IMR-90 (cell line): ENCODE measurements at regions not wholly inside any gene's neighbourhood (a gene's known extent, or its start where the extent isn't known, plus 50 kb on each side); places are given as distances from the start of the nearest gene placed in this dataset.

Experiments
- ATAC-seq: fragments of 200-7000 bp; cut with Tn5 transposase; 2 replicates; pipeline ENCODE4 v1.9.1; 2020; ENCODE audit warnings: low read depth, mild to moderate bottlenecking, moderate library complexity
- BruUV-seq: library from RNA; stranded (reverse); fragments of 400-500 nt; replicated peaks from 2 replicates; lab custom pipeline; 2021; lab: Mats Ljungman, UMichigan
- CTCF ChIA-PET: fragments of 300-600 bp; formaldehyde crosslinking; extraction: SDS; loops from one replicate; lab custom pipeline; 2021; ENCODE audit warnings: antibody characterized with exemption; lab: Yijun Ruan, JAX
- POLR2A ChIA-PET: fragments of 300-600 bp; sonication (Branson Sonifier 250); formaldehyde crosslinking; loops from one replicate; lab custom pipeline; 2022; ENCODE audit warnings: antibody characterized with exemption; ENCODE audit not compliant: unreplicated experiment; lab: Charles Lee
- DNase-seq: peaks from one replicate; pipeline ENCODE4 v3.0.0; 2013
- H2AFZ ChIP-seq: replicated peaks from 2 replicates; pipeline ENCODE3; 2013; ENCODE audit warnings: low read length, mild to moderate bottlenecking; ENCODE audit not compliant: poor library complexity
- H2AK5ac ChIP-seq: 2 replicates; pipeline ENCODE4 v1.6.1; 2013; ENCODE audit warnings: low read depth, low read length, inconsistent platforms
- H2AK9ac ChIP-seq: replicated peaks from 2 replicates; pipeline ENCODE3; 2013; ENCODE audit warnings: mild to moderate bottlenecking, low read depth, low read length, moderate library complexity; ENCODE audit not compliant: poor library complexity
- H2BK120ac ChIP-seq: 2 replicates; pipeline ENCODE4 v1.6.1; 2013; ENCODE audit warnings: low read depth, low read length, inconsistent platforms
- H2BK15ac ChIP-seq: 3 replicates; pipeline ENCODE4 v1.6.1; 2013; ENCODE audit warnings: low read depth, low read length, inconsistent platforms
- H2BK20ac ChIP-seq: 2 replicates; pipeline ENCODE4 v1.6.1; 2013; ENCODE audit warnings: low read depth, mild to moderate bottlenecking, inconsistent platforms, low read length, moderate library complexity
- H2BK5ac ChIP-seq: 2 replicates; pipeline ENCODE4 v1.6.1; 2013; ENCODE audit warnings: mild to moderate bottlenecking, low read depth, low read length, inconsistent platforms; ENCODE audit not compliant: poor library complexity, severe bottlenecking
- H3K14ac ChIP-seq: replicated peaks from 2 replicates; pipeline ENCODE4 v1.6.1; 2013; ENCODE audit warnings: low read depth, low read length, inconsistent platforms
- H3K18ac ChIP-seq: 2 replicates; pipeline ENCODE4 v1.6.1; 2013; ENCODE audit warnings: low read depth, low read length, control low read depth
- H3K23ac ChIP-seq: 2 replicates; pipeline ENCODE4 v1.6.1; 2013; ENCODE audit warnings: low read depth, low read length, inconsistent platforms
- H3K27ac ChIP-seq: 2 replicates; pipeline ENCODE4 v1.5.1; 2013; ENCODE audit warnings: mild to moderate bottlenecking, control low read depth, low read length; ENCODE audit not compliant: insufficient read depth
- H3K27me3 ChIP-seq: 2 replicates; pipeline ENCODE4 v1.6.1; 2013; ENCODE audit warnings: low read length; ENCODE audit not compliant: control insufficient read depth, insufficient read depth
- H3K36me3 ChIP-seq: 2 replicates; pipeline ENCODE4 v1.6.1; 2013; ENCODE audit warnings: low read length, mixed read lengths; ENCODE audit not compliant: control insufficient read depth, insufficient read depth
- H3K4ac ChIP-seq: 2 replicates; pipeline ENCODE4 v1.6.1; 2013; ENCODE audit warnings: low read depth, low read length, inconsistent platforms
- H3K4me1 ChIP-seq: 2 replicates; pipeline ENCODE4 v1.6.1; 2013; ENCODE audit warnings: low read length, mixed read lengths; ENCODE audit not compliant: control insufficient read depth, insufficient read depth
- H3K4me2 ChIP-seq: 2 replicates; pipeline ENCODE4 v1.6.1; 2013; ENCODE audit warnings: low read depth, mild to moderate bottlenecking, control low read depth, low read length, moderate library complexity
- H3K4me3 ChIP-seq: 2 replicates; pipeline ENCODE4 v1.5.1; 2013; ENCODE audit warnings: low read depth, mild to moderate bottlenecking, control low read depth, low read length, moderate library complexity; ENCODE audit not compliant: insufficient read depth
- H3K56ac ChIP-seq: 2 replicates; pipeline ENCODE4 v1.6.1; 2013; ENCODE audit warnings: low read length, inconsistent platforms; ENCODE audit not compliant: insufficient read depth; ENCODE audit errors: extremely low read depth
- H3K79me1 ChIP-seq, 2 experiments: 2 replicates each; pipeline ENCODE4 v1.6.1; 2013; ENCODE audit warnings: low read length in 2 of 2, inconsistent platforms in 1 of 2, low read depth in 1 of 2
- H3K9ac ChIP-seq: 2 replicates; pipeline ENCODE4 v1.6.1; 2013; ENCODE audit warnings: low read depth, low read length, control low read depth
- H3K9me1 ChIP-seq: 2 replicates; pipeline ENCODE4 v1.6.1; 2013; ENCODE audit warnings: low read length, inconsistent platforms; ENCODE audit not compliant: insufficient read depth
- H3K9me3 ChIP-seq: 2 replicates; pipeline ENCODE4 v1.6.1; 2013; ENCODE audit warnings: low read length; ENCODE audit not compliant: control insufficient read depth, insufficient read depth
- H4K20me1 ChIP-seq: 2 replicates; pipeline ENCODE4 v1.6.1; 2013; ENCODE audit warnings: low read length, inconsistent platforms; ENCODE audit not compliant: insufficient read depth
- H4K5ac ChIP-seq: 2 replicates; pipeline ENCODE4 v1.6.1; 2013; ENCODE audit warnings: mild to moderate bottlenecking, low read depth, low read length, control low read depth
- H4K8ac ChIP-seq, 2 experiments: 2 replicates each; pipeline ENCODE4 v1.6.1; 2013; ENCODE audit warnings: low read depth in 2 of 2, low read length in 2 of 2, control low read depth in 1 of 2, inconsistent platforms in 1 of 2
- H4K91ac ChIP-seq: 2 replicates; pipeline ENCODE4 v1.6.1; 2013; ENCODE audit warnings: low read depth, low read length, inconsistent platforms; ENCODE audit not compliant: insufficient read depth
- BHLHE40 ChIP-seq: fragments of 150-350 bp; IDR thresholded peaks from 2 replicates; pipeline ENCODE4 v1.6.1; 2016; ENCODE audit warnings: mild to moderate bottlenecking, low read depth, low read length
- FOS ChIP-seq: fragments of 150-350 bp; IDR thresholded peaks from 2 replicates; pipeline ENCODE4 v1.6.1; 2016; ENCODE audit warnings: low read depth, low read length
- MAZ ChIP-seq: IDR thresholded peaks from 2 replicates; pipeline ENCODE4 v1.6.1; 2012; ENCODE audit warnings: low read depth, mild to moderate bottlenecking, low read length, improper control_type of control experiment, moderate library complexity, borderline replicate concordance
- RAD21 ChIP-seq: IDR thresholded peaks from 2 replicates; pipeline ENCODE4 v1.6.1; 2012; ENCODE audit warnings: low read length, improper control_type of control experiment
- RCOR1 ChIP-seq: IDR thresholded peaks from 2 replicates; pipeline ENCODE4 v1.6.1; 2012; ENCODE audit warnings: mild to moderate bottlenecking, low read length, improper control_type of control experiment; ENCODE audit not compliant: insufficient replicate concordance
- RFX5 ChIP-seq: IDR thresholded peaks from 2 replicates; pipeline ENCODE4 v1.8.0; 2012; ENCODE audit warnings: low read depth, mild to moderate bottlenecking, low read length, moderate library complexity
- WGBS, 2 experiments: methylation state at CpG; one replicate each; pipeline versions ENCODE4 v1.1.5 to v1.1.7; 2013; ENCODE audit warnings: missing lambda C conversion rate in 2 of 2; ENCODE audit not compliant: insufficient read length in 1 of 2; ENCODE audit errors: extremely low coverage in 2 of 2; 5-methylcytosine and 5-hydroxymethylcytosine counted together
- dilution Hi-C: fragments of 300-500 bp; cut with HindIII; formaldehyde crosslinking; loops from one replicate; pipeline ENCODE4 v1.14.3; 2018; ENCODE audit warnings: low sequenced_read_pairs; ENCODE audit not compliant: unreplicated experiment
- in situ Hi-C: fragments of 300-500 bp; cut with MboI; formaldehyde crosslinking; loops from 3 replicates; pipeline ENCODE4 v1.14.3; 2019; ENCODE audit warnings: low sequenced_read_pairs, inconsistent platforms, mixed read lengths
- intact Hi-C: fragments of 100-400 bp; cut with micrococcal nuclease; formaldehyde crosslinking; loops from 2 replicates; pipeline ENCODE4 v1.10.0; 2022
- TF ChIP-seq, protein P1 (sequence below): fragments of 150-350 bp; IDR thresholded peaks from 2 replicates; pipeline ENCODE4 v1.6.1; 2016; ENCODE audit warnings: low read depth, mild to moderate bottlenecking, low read length, moderate library complexity, borderline replicate concordance
- TF ChIP-seq, protein P2 (sequence below): fragments of 150-350 bp; IDR thresholded peaks from 2 replicates; pipeline ENCODE4 v1.6.1; 2017; ENCODE audit warnings: mild to moderate bottlenecking, antibody characterized with exemption, low read length, low read depth

DNA sequence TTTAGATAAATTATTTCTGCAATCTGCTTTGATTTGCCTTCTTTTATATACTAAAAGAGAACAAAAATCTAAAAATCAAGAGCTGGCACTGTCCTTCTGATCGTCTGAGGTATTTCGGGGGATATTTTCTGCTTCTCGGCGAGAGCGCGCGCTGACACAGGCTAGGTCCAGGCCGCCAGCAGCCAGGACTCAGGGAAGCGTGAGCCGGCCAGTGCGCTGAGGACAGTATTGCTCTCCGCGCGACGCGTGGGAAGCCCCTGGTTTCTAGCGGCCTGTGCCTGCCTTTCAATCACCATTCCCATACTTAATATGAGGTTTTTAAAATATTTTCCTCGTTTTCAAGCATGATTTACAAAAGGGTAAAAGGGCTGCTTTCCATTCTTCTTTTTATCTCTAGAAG lies 307.3 kb upstream of the IRX1 start:
- no peak overlapping the region for H2BK5ac ChIP-seq
- H3K4me3 ChIP-seq, result no peak overlapping the region
- no peak overlapping the region for H2BK15ac ChIP-seq
- TF ChIP-seq, protein P1, sequence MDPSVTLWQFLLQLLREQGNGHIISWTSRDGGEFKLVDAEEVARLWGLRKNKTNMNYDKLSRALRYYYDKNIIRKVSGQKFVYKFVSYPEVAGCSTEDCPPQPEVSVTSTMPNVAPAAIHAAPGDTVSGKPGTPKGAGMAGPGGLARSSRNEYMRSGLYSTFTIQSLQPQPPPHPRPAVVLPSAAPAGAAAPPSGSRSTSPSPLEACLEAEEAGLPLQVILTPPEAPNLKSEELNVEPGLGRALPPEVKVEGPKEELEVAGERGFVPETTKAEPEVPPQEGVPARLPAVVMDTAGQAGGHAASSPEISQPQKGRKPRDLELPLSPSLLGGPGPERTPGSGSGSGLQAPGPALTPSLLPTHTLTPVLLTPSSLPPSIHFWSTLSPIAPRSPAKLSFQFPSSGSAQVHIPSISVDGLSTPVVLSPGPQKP, result no peak
- TF ChIP-seq MAZ, result no peak
- TF ChIP-seq, protein P2, sequence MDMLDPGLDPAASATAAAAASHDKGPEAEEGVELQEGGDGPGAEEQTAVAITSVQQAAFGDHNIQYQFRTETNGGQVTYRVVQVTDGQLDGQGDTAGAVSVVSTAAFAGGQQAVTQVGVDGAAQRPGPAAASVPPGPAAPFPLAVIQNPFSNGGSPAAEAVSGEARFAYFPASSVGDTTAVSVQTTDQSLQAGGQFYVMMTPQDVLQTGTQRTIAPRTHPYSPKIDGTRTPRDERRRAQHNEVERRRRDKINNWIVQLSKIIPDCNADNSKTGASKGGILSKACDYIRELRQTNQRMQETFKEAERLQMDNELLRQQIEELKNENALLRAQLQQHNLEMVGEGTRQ, result no peak
- TF ChIP-seq FOS, result no peak
- TF ChIP-seq RCOR1, result no peak
- TF ChIP-seq RFX5, result no peak
- no peak for TF ChIP-seq BHLHE40
- no peak for TF ChIP-seq RAD21
- H3K4ac ChIP-seq, result no peak overlapping the region
- no peak overlapping the region for H3K4me2 ChIP-seq
- in situ Hi-C loops (no loop called here), intact Hi-C loops (no loop called here), dilution Hi-C loops (no loop called here)
- H2AFZ ChIP-seq, result no peak overlapping the region
- no peak overlapping the region for H3K27ac ChIP-seq
- no peak overlapping the region for H2AK5ac ChIP-seq
- ATAC-seq (no peak), DNase-seq (no peak)
- no peaks in the 10 kb centered on the region for H3K9me1 ChIP-seq
- no peaks in the 10 kb centered on the region for H4K20me1 ChIP-seq
- H2BK120ac ChIP-seq, result no peak overlapping the region
- H3K14ac ChIP-seq, result no peak overlapping the region
- no peaks in the 10 kb centered on the region for H3K27me3 ChIP-seq
- H2AK9ac ChIP-seq, result no peak overlapping the region
- no TSS peak for BruUV-seq
- no peak overlapping the region for H3K23ac ChIP-seq
- H4K5ac ChIP-seq, result no peak overlapping the region
- H2BK20ac ChIP-seq, result no peak overlapping the region
- no peak overlapping the region for H4K91ac ChIP-seq
- H3K56ac ChIP-seq, result no peak overlapping the region
- ChIA-PET CTCF (no interaction called here), POLR2A (no interaction called here)
- no peaks in the 10 kb centered on the region for H3K4me1 ChIP-seq
- no peaks in the 10 kb centered on the region for H3K79me1 ChIP-seq
- WGBS, 2 experiments, result no CpG with 5 or more reads among the region's 18 CpGs
- H3K9ac ChIP-seq, result no peak overlapping the region
- H4K8ac ChIP-seq, result no peak overlapping the region
- no peaks in the 10 kb centered on the region for H3K36me3 ChIP-seq
- no peak overlapping the region for H3K18ac ChIP-seq
- peaks cover 29% of the 10 kb centered on the region for H3K9me3 ChIP-seq
